PFSK-1 (cell line): ENCODE measurements at regions not wholly inside any gene's neighbourhood (a gene's known extent, or its start where the extent isn't known, plus 50 kb on each side); places are given as distances from the start of the nearest gene placed in this dataset.

ENCODE experiments used
- FOXP2 ChIP-seq: optimal IDR thresholded peaks from 2 replicates; pipeline ENCODE3; 2011; ENCODE audit warnings: borderline replicate concordance, control low read depth, inconsistent platforms; ENCODE audit not compliant: insufficient read depth; ENCODE audit errors: extremely low read length, extremely low read depth
- POLR2AphosphoS5 ChIP-seq: IDR thresholded peaks from 2 replicates; pipeline ENCODE4 v1.6.1; 2012; ENCODE audit warnings: low read depth, mild to moderate bottlenecking, control low read depth, low read length, moderate library complexity
- REST ChIP-seq, 2 experiments: IDR thresholded peaks; 2 replicates each; pipeline versions ENCODE4 v1.6.1 to v1.8.0; 2011 to 2012; ENCODE audit warnings: low read depth in 2 of 2, low read length in 2 of 2, control low read depth in 1 of 2, inconsistent platforms in 1 of 2, mild to moderate bottlenecking in 1 of 2, moderate library complexity in 1 of 2; ENCODE audit not compliant: insufficient read depth in 1 of 2
- SIN3A ChIP-seq: IDR thresholded peaks from 2 replicates; pipeline ENCODE4 v1.6.1; 2012; ENCODE audit warnings: mild to moderate bottlenecking, low read length, moderate library complexity, borderline replicate concordance; ENCODE audit not compliant: insufficient read depth
- TAF1 ChIP-seq: IDR thresholded peaks from 2 replicates; pipeline ENCODE4 v1.6.1; 2012; ENCODE audit warnings: low read length, control low read depth, borderline replicate concordance; ENCODE audit not compliant: insufficient read depth

GRCh38 chr13:104021806-104022397, 955.7 kb upstream of the SLC10A2 start:
- TF ChIP-seq REST (IDR thresholded peaks at IDR 0.05; ENCODE audit: insufficient read depth in 1 of 2, low read depth in 2 of 2, low read length in 2 of 2) (no peak), SIN3A (no peak), FOXP2 (no peak), TAF1 (no peak), POLR2AphosphoS5 (no peak)

GRCh38 chr13:104017317-104017716, 951.1 kb upstream of the SLC10A2 start:
- TF ChIP-seq POLR2AphosphoS5 (no peak), TAF1 (no peak), SIN3A (no peak), FOXP2 (no peak), REST (IDR thresholded peaks at IDR 0.05; ENCODE audit: insufficient read depth in 1 of 2, low read depth in 2 of 2, low read length in 2 of 2) (no peak)

- TF ChIP-seq POLR2AphosphoS5 = no peak
- no peak for TF ChIP-seq SIN3A
- no peak for TF ChIP-seq FOXP2
- no peak for TF ChIP-seq REST (IDR thresholded peaks at IDR 0.05; ENCODE audit: insufficient read depth in 1 of 2, low read depth in 2 of 2, low read length in 2 of 2)
- no peak for TF ChIP-seq TAF1
Observed at GRCh38 chr13:104015646-104016396, 949.6 kb upstream of the SLC10A2 start.

GRCh38 chr13:104014803-104015645, 948.8 kb upstream of the SLC10A2 start:
- TF ChIP-seq POLR2AphosphoS5 = no peak
- no peak for TF ChIP-seq TAF1
- TF ChIP-seq REST (IDR thresholded peaks at IDR 0.05; ENCODE audit: insufficient read depth in 1 of 2, low read depth in 2 of 2, low read length in 2 of 2) = no peak
- no peak for TF ChIP-seq FOXP2
